ENCODE measurements at regions not wholly inside any gene's neighbourhood (a gene's known extent, or its start where the extent isn't known, plus 50 kb on each side); places are given as distances from the start of the nearest gene placed in this dataset.

DNA sequence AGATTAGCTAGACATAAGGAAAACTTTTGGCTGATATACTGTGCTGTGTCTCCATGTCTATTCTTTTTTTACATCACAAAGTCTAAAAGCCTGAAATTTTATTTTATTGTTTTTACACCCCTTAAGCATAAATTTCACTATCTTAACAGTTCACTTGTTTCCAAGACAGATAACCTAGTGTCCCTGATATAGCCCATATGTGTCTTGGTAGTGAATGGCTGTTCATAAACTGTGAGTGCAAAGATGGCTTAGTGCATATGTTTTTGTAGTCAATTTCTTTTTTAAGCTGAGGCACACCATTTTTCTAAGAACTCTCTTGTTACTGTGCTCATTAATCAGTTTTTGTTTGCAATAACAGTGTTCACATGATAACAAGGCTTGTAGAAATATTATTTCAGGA, 381.1 kb downstream of the OXSM start:
- no peaks in the 10 kb centered on the region for H3K27me3 ChIP-seq (ENCODE audit: control insufficient read depth, insufficient read depth, low read length)
- H3K4me3 ChIP-seq (ENCODE audit: low read length): no peak overlapping the region
- H3K9me3 ChIP-seq (replicated peaks; ENCODE audit: low read length): no peaks in the 10 kb centered on the region
- H3K4me2 ChIP-seq (ENCODE audit: low read length): no peak overlapping the region
- H3K4me1 ChIP-seq (ENCODE audit: control insufficient read depth, insufficient read depth, low read length): no peaks in the 10 kb centered on the region
- no peak overlapping the region for H3K9ac ChIP-seq (ENCODE audit: low read depth, low read length)
- no peaks in the 10 kb centered on the region for H3K36me3 ChIP-seq (ENCODE audit: insufficient read depth, low read length)

DNA sequence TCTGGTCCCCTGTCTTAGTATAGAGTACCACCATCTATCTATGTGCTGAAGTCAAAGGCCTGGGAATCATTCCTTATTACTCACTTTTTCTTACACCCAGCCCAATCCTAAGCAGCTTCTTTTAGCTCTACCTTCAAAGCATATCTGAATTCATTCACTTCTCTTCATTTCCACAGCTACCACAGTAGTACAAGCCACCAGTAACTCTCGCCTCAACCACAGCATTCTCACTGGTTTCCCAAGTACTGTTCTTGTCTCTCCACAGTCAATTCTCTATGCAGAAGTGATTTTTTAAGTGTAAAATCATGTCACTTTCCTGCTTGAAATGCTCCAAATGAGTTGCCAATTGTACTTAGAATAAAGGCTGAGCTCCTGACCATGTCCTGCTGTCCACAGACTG, 401.7 kb downstream of the OXSM start:
- no peaks in the 10 kb centered on the region for H3K4me1 ChIP-seq (ENCODE audit: control insufficient read depth, insufficient read depth, low read length)
- no peaks in the 10 kb centered on the region for H3K36me3 ChIP-seq (ENCODE audit: insufficient read depth, low read length)
- no peak overlapping the region for H3K4me2 ChIP-seq (ENCODE audit: low read length)
- H3K9me3 ChIP-seq (replicated peaks; ENCODE audit: low read length): no peaks in the 10 kb centered on the region
- no peaks in the 10 kb centered on the region for H3K27me3 ChIP-seq (ENCODE audit: control insufficient read depth, insufficient read depth, low read length)
- H3K4me3 ChIP-seq (ENCODE audit: low read length): no peak overlapping the region
- no peak overlapping the region for H3K9ac ChIP-seq (ENCODE audit: low read depth, low read length)

- Histone ChIP-seq H3K4me3 (ENCODE audit: low read length) (no peak overlapping the region), H3K9ac (ENCODE audit: low read depth, low read length) (no peak overlapping the region), H3K27me3 (ENCODE audit: control insufficient read depth, insufficient read depth, low read length) (no peaks in the 10 kb centered on the region), H3K4me1 (ENCODE audit: control insufficient read depth, insufficient read depth, low read length) (no peaks in the 10 kb centered on the region), H3K4me2 (ENCODE audit: low read length) (no peak overlapping the region), H3K9me3 (replicated peaks; ENCODE audit: low read length) (no peaks in the 10 kb centered on the region), H3K36me3 (ENCODE audit: insufficient read depth, low read length) (no peaks in the 10 kb centered on the region)
Observed at GRCh38 chr3:26193558-26193957, 403.7 kb downstream of the OXSM start.

GRCh38 chr3:26196781-26197180, 406.9 kb downstream of the OXSM start:
- Histone ChIP-seq H3K9me3 (replicated peaks; ENCODE audit: low read length) (no peaks in the 10 kb centered on the region), H3K9ac (ENCODE audit: low read depth, low read length) (no peak overlapping the region), H3K27me3 (ENCODE audit: control insufficient read depth, insufficient read depth, low read length) (no peaks in the 10 kb centered on the region)

GRCh38 chr3:26198609-26199008, 408.7 kb downstream of the OXSM start:
- Histone ChIP-seq H3K9ac (ENCODE audit: low read depth, low read length) (no peak overlapping the region), H3K4me2 (ENCODE audit: low read length) (no peak overlapping the region), H3K4me3 (ENCODE audit: low read length) (no peak overlapping the region), H3K9me3 (replicated peaks; ENCODE audit: low read length) (no peaks in the 10 kb centered on the region), H3K4me1 (ENCODE audit: control insufficient read depth, insufficient read depth, low read length) (no peaks in the 10 kb centered on the region), H3K36me3 (ENCODE audit: insufficient read depth, low read length) (no peaks in the 10 kb centered on the region), H3K27me3 (ENCODE audit: control insufficient read depth, insufficient read depth, low read length) (no peaks in the 10 kb centered on the region)

More at GRCh38 chr3:26196781-26197180, 406.9 kb downstream of the OXSM start:
- Histone ChIP-seq H3K4me1 (ENCODE audit: control insufficient read depth, insufficient read depth, low read length) (no peaks in the 10 kb centered on the region), H3K4me3 (ENCODE audit: low read length) (no peak overlapping the region), H3K4me2 (ENCODE audit: low read length) (no peak overlapping the region), H3K36me3 (ENCODE audit: insufficient read depth, low read length) (no peaks in the 10 kb centered on the region)

DNA sequence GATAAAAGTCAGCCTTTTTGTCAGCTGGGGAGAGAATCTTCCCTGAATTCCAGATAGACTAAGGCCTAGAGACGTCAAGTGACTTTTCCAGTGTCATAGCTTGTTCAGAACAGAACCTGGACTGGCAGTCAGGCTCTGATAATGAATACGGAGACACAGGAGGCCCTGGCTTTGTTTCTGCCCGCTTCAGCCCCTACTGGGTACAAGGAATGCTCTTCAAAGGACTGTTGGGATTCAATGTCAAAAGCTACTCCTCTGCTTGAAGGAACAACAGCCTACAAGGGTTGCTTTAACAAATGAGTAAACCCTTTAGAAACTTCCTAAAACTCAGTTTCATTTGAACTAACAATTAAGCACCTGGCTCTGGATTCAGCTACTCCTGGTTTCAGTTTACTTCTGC, 412.3 kb downstream of the OXSM start:
- H3K4me3 ChIP-seq (ENCODE audit: low read length): no peak overlapping the region
- no peak overlapping the region for H3K9ac ChIP-seq (ENCODE audit: low read depth, low read length)
- H3K4me2 ChIP-seq (ENCODE audit: low read length): no peak overlapping the region
- no peaks in the 10 kb centered on the region for H3K4me1 ChIP-seq (ENCODE audit: control insufficient read depth, insufficient read depth, low read length)
- no peaks in the 10 kb centered on the region for H3K27me3 ChIP-seq (ENCODE audit: control insufficient read depth, insufficient read depth, low read length)
- H3K9me3 ChIP-seq (replicated peaks; ENCODE audit: low read length): no peaks in the 10 kb centered on the region
- H3K36me3 ChIP-seq (ENCODE audit: insufficient read depth, low read length): no peaks in the 10 kb centered on the region

DNA sequence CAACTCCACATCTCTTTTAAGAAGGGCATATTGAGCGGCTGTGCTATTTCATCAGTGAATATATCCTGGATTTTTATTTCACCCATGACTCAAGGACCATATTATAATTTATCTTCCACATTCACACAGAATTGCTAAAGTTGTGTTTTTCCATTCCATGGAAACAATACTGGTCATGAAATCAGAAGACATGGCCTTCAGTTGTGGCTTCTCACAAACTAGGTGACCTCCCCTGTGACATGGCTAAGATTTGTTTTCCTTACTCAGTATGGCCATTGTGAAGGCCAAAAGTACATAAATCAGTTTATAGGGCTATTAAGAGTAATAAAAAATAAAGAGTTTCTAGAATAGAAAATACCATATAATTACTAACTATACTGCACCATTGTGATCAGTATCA, 415.6 kb downstream of the OXSM start:
- Histone ChIP-seq H3K4me2 (ENCODE audit: low read length) (no peak overlapping the region), H3K4me3 (ENCODE audit: low read length) (no peak overlapping the region), H3K9ac (ENCODE audit: low read depth, low read length) (no peak overlapping the region), H3K27me3 (ENCODE audit: control insufficient read depth, insufficient read depth, low read length) (no peaks in the 10 kb centered on the region), H3K4me1 (ENCODE audit: control insufficient read depth, insufficient read depth, low read length) (no peaks in the 10 kb centered on the region), H3K36me3 (ENCODE audit: insufficient read depth, low read length) (no peaks in the 10 kb centered on the region), H3K9me3 (replicated peaks; ENCODE audit: low read length) (no peaks in the 10 kb centered on the region)

- no peaks in the 10 kb centered on the region for H3K4me1 ChIP-seq (ENCODE audit: control insufficient read depth, insufficient read depth, low read length)
- no peak overlapping the region for H3K4me3 ChIP-seq (ENCODE audit: low read length)
- no peaks in the 10 kb centered on the region for H3K9me3 ChIP-seq (replicated peaks; ENCODE audit: low read length)
- H3K27me3 ChIP-seq (ENCODE audit: control insufficient read depth, insufficient read depth, low read length): no peaks in the 10 kb centered on the region
- H3K36me3 ChIP-seq (ENCODE audit: insufficient read depth, low read length): no peaks in the 10 kb centered on the region
- no peak overlapping the region for H3K4me2 ChIP-seq (ENCODE audit: low read length)
- H3K9ac ChIP-seq (ENCODE audit: low read depth, low read length): no peak overlapping the region
Observed at GRCh38 chr3:26208201-26208600, 414.4 kb upstream of the LRRC3B start.

- Histone ChIP-seq H3K9ac (ENCODE audit: low read depth, low read length) (no peak overlapping the region), H3K4me3 (ENCODE audit: low read length) (no peak overlapping the region), H3K4me1 (ENCODE audit: control insufficient read depth, insufficient read depth, low read length) (no peaks in the 10 kb centered on the region), H3K4me2 (ENCODE audit: low read length) (no peak overlapping the region), H3K36me3 (ENCODE audit: insufficient read depth, low read length) (no peaks in the 10 kb centered on the region), H3K9me3 (replicated peaks; ENCODE audit: low read length) (no peaks in the 10 kb centered on the region), H3K27me3 (ENCODE audit: control insufficient read depth, insufficient read depth, low read length) (no peaks in the 10 kb centered on the region)
Observed at GRCh38 chr3:26229801-26230200, 392.8 kb upstream of the LRRC3B start.

DNA sequence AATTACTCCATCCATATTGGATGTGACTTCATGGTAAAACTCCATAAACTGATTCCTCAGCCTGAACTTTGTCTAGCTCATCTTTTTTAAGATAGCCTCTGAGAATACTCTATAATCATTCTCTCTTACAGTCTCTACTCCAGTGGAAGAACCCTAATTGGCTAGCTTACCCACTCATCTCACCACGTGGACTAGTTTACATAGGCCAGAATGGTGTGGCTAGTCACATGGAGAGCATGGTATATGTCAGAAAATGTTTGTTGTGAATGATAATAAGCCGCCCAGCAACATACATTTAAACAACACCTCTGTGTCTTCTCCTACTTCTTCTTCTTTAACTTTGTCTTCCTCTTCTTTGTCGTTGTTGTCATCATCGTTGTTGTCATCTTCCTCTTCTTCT, 389.2 kb upstream of the LRRC3B start:
- Histone ChIP-seq H3K4me2 (ENCODE audit: low read length) (no peak overlapping the region), H3K36me3 (ENCODE audit: insufficient read depth, low read length) (no peaks in the 10 kb centered on the region), H3K9me3 (replicated peaks; ENCODE audit: low read length) (no peaks in the 10 kb centered on the region), H3K4me1 (ENCODE audit: control insufficient read depth, insufficient read depth, low read length) (no peaks in the 10 kb centered on the region), H3K27me3 (ENCODE audit: control insufficient read depth, insufficient read depth, low read length) (no peaks in the 10 kb centered on the region), H3K9ac (ENCODE audit: low read depth, low read length) (no peak overlapping the region), H3K4me3 (ENCODE audit: low read length) (no peak overlapping the region)

DNA sequence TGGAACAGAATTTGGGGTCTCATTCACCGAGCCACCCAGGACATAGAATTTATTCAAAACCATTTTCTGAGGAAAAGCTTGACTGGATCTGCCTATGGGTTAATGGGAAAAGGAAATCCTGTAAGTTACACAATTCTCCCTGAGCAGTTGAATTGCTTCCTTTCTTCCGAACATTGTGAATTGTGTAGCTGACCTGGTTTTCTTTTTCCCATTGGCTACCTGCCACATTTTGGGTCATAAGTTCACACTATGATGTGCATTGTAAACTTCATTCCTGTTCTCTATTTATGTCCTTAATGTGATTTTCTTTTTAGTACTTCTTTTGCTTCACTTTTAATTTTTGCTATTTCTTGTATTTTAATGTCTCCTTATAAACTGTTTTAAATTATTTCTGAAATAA, 386.0 kb upstream of the LRRC3B start:
- no peak overlapping the region for H3K4me2 ChIP-seq (ENCODE audit: low read length)
- H3K9ac ChIP-seq (ENCODE audit: low read depth, low read length): no peak overlapping the region
- no peaks in the 10 kb centered on the region for H3K36me3 ChIP-seq (ENCODE audit: insufficient read depth, low read length)
- no peaks in the 10 kb centered on the region for H3K27me3 ChIP-seq (ENCODE audit: control insufficient read depth, insufficient read depth, low read length)
- no peaks in the 10 kb centered on the region for H3K4me1 ChIP-seq (ENCODE audit: control insufficient read depth, insufficient read depth, low read length)
- H3K4me3 ChIP-seq (ENCODE audit: low read length): no peak overlapping the region
- no peaks in the 10 kb centered on the region for H3K9me3 ChIP-seq (replicated peaks; ENCODE audit: low read length)

DNA sequence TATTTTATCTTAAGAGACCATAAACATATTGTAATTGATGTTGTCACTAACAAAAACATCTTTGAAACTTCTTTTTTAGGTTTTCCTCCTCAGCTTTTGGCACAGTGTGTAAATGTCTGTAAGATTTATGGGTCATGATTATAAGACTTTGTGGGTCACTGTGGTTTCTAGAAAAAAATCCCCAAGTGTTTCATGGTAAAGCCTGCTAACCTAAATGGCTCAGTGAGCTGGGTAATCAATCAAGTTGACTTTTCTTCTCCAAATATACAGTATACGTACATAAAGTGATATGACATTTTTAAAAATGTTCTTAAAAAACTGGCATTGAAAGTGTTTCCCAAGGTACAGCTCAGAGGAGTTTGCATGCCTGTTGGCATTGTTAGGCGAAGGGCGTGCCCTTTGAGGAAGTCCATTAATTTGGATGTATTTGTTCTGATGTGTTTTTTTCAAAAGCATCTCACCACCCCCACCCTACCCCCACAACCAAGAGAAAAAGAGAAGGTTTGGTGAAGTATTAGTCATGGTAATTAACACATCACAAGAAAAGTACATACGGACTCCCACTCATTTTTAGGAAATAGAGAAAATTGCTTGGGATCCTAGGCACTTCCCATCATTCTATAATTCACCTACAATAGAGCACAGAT, 385.4 kb upstream of the LRRC3B start:
- Histone ChIP-seq H3K4me3 (ENCODE audit: low read length) (no peak overlapping the region), H3K4me1 (ENCODE audit: control insufficient read depth, insufficient read depth, low read length) (no peaks in the 10 kb centered on the region), H3K9me3 (replicated peaks; ENCODE audit: low read length) (no peaks in the 10 kb centered on the region), H3K27me3 (ENCODE audit: control insufficient read depth, insufficient read depth, low read length) (no peaks in the 10 kb centered on the region), H3K36me3 (ENCODE audit: insufficient read depth, low read length) (no peaks in the 10 kb centered on the region), H3K4me2 (ENCODE audit: low read length) (no peak overlapping the region), H3K9ac (ENCODE audit: low read depth, low read length) (no peak overlapping the region)
